B cell (primary cell): ENCODE measurements at regions not wholly inside any gene's neighbourhood (a gene's known extent, or its start where the extent isn't known, plus 50 kb on each side); places are given as distances from the start of the nearest gene placed in this dataset.

Experiments used
- ATAC-seq: fragments of 200-7000 bp; cut with Tn5 transposase; one replicate; pipeline ENCODE4 v1.10.0; 2021; ENCODE audit warnings: low read depth, mild to moderate bottlenecking, moderate number of reproducible peaks, moderate library complexity
- CTCF ChIA-PET: fragments of 350-600 bp; sonication (Branson Sonifier 250); formaldehyde crosslinking; loops from one replicate; lab custom pipeline; 2021; ENCODE audit warnings: antibody characterized with exemption, inconsistent platforms; lab: Charles Lee
- POLR2A ChIA-PET: fragments of 350-600 bp; sonication (Branson Sonifier 250); formaldehyde crosslinking; loops from one replicate; lab custom pipeline; 2021; ENCODE audit warnings: antibody characterized with exemption; lab: Charles Lee
- DNase-seq: peaks from one replicate; pipeline ENCODE4 v3.0.0; 2013
- H2AFZ ChIP-seq: 2 replicates; pipeline ENCODE4 v1.6.1; 2012; ENCODE audit warnings: mild to moderate bottlenecking, low read depth, low read length; ENCODE audit not compliant: insufficient read depth, poor library complexity, severe bottlenecking
- H3K27ac ChIP-seq, 2 donors: 1 replicate in 1 of 2; 2 replicates in 1 of 2; pipeline ENCODE4 v1.5.1; 2012 to 2013; ENCODE audit warnings: low read length in 2 of 2, mild to moderate bottlenecking in 2 of 2, moderate library complexity in 1 of 2
- H3K27me3 ChIP-seq, 4 experiments: fragments of 200-600 bp in 1 of 4; sonication (generic) in 1 of 4; replicated peaks in 1 of 4; 1 replicate in 2 of 4; 2 replicates in 2 of 4; pipeline versions ENCODE4 v1.6.1 to v1.7.0; 2013 to 2016; ENCODE audit warnings: low read length in 3 of 4, mild to moderate bottlenecking in 2 of 4, mixed read lengths in 1 of 4, moderate library complexity in 1 of 4; ENCODE audit not compliant: insufficient read depth in 4 of 4, control insufficient read depth in 3 of 4; ENCODE audit errors: control extremely low read depth in 1 of 4
- H3K36me3 ChIP-seq, 2 experiments: replicated peaks in 1 of 2; 1 replicate in 1 of 2; 2 replicates in 1 of 2; pipeline versions ENCODE4 v1.6.1 to v1.7.1; 2013; ENCODE audit warnings: low read length in 1 of 2; ENCODE audit not compliant: insufficient read depth in 2 of 2, control insufficient read depth in 1 of 2; ENCODE audit errors: control extremely low read depth in 1 of 2, extremely low read depth in 1 of 2
- H3K4me1 ChIP-seq, 2 donors: fragments of 200-600 bp in 1 of 2; sonication (generic) in 1 of 2; 1 replicate in 1 of 2; 2 replicates in 1 of 2; pipeline versions ENCODE4 v1.5.1 to v1.6.1; 2013 to 2017; ENCODE audit warnings: low read length in 2 of 2; ENCODE audit not compliant: control insufficient read depth in 2 of 2, insufficient read depth in 2 of 2
- H3K4me2 ChIP-seq: replicated peaks from 2 replicates; pipeline ENCODE3; 2012; ENCODE audit warnings: mild to moderate bottlenecking, low read depth, low read length; ENCODE audit not compliant: poor library complexity, severe bottlenecking
- H3K4me3 ChIP-seq, 5 experiments: fragments of 200-600 bp in 1 of 5; sonication (generic) in 1 of 5; 1 replicate in 3 of 5; 2 replicates in 2 of 5; pipeline versions ENCODE4 v1.5.1 to v1.7.0; 2011 to 2016; ENCODE audit warnings: low read length in 4 of 5, mild to moderate bottlenecking in 4 of 5, low read depth in 2 of 5, control low read depth in 1 of 5, moderate library complexity in 1 of 5; ENCODE audit not compliant: insufficient read depth in 1 of 5; ENCODE audit errors: control extremely low read depth in 1 of 5, extremely low read depth in 1 of 5
- H3K79me2 ChIP-seq: fragments of 200-600 bp; sonication (generic); one replicate; pipeline ENCODE4 v1.6.0; 2016; ENCODE audit warnings: low read length; ENCODE audit not compliant: control insufficient read depth, insufficient read depth
- H3K9ac ChIP-seq: fragments of 200-600 bp; sonication (generic); 2 replicates; pipeline ENCODE4 v1.6.1; 2017; ENCODE audit warnings: mild to moderate bottlenecking, low read length, moderate library complexity
- H3K9me3 ChIP-seq, 3 donors: one replicate each; pipeline versions ENCODE4 v1.6.1 to v1.7.1; 2013; ENCODE audit warnings: low read length in 2 of 3; ENCODE audit not compliant: control insufficient read depth in 2 of 3, insufficient read depth in 1 of 3; ENCODE audit errors: control extremely low read depth in 1 of 3
- H4K20me1 ChIP-seq: 2 replicates; pipeline ENCODE4 v1.6.0; 2012; ENCODE audit warnings: mild to moderate bottlenecking, low read length; ENCODE audit not compliant: insufficient read depth, control insufficient read depth, poor library complexity, severe bottlenecking
- H3K27ac Mint-ChIP-seq: one replicate; pipeline ENCODE4 v1.8.0; 2021; ENCODE audit warnings: mixed read lengths
- H3K27me3 Mint-ChIP-seq: one replicate; pipeline ENCODE4 v1.8.0; 2021; ENCODE audit warnings: mixed read lengths
- H3K4me1 Mint-ChIP-seq: one replicate; pipeline ENCODE4 v1.8.0; 2021; ENCODE audit warnings: mixed read lengths
- H3K4me3 Mint-ChIP-seq: one replicate; pipeline ENCODE4 v1.8.0; 2021; ENCODE audit warnings: mixed read lengths
- H3K9me3 Mint-ChIP-seq: one replicate; pipeline ENCODE4 v1.8.0; 2022; ENCODE audit warnings: mixed read lengths; ENCODE audit not compliant: insufficient read depth
- CTCF ChIP-seq: fragments of 200-600 bp; IDR thresholded peaks from one replicate; pipeline ENCODE4 v1.8.0; 2022; ENCODE audit warnings: antibody characterized with exemption, mild to moderate bottlenecking
- EZH2 ChIP-seq: IDR thresholded peaks from 2 replicates; pipeline ENCODE4 v1.6.1; 2012; ENCODE audit warnings: borderline replicate concordance, low read depth, mild to moderate bottlenecking, moderate library complexity, low read length; ENCODE audit not compliant: insufficient read depth, poor library complexity, severe bottlenecking
- WGBS: methylation state at CpG from one replicate; pipeline ENCODE4 v1.1.5; 2013; ENCODE audit warnings: missing lambda C conversion rate; ENCODE audit not compliant: insufficient coverage; 5-methylcytosine and 5-hydroxymethylcytosine counted together
- intact Hi-C: fragments of 100-400 bp; cut with micrococcal nuclease; formaldehyde crosslinking; loops from one replicate; pipeline ENCODE4 v1.10.0; 2022

GRCh38 chr4:53713767-53714166 is 122.5 kb upstream of the LNX1 start:
- Mint-ChIP-seq H3K27ac (no peak overlapping the region), H3K4me3 (no peak overlapping the region), H3K9me3 (no peaks in the 10 kb centered on the region), H3K27me3 (no peaks in the 10 kb centered on the region), H3K4me1 (no peaks in the 10 kb centered on the region)
- Histone ChIP-seq H3K27me3 (no peaks in the 10 kb centered on the region), H3K4me3 (no peak overlapping the region), H3K9ac (no peak overlapping the region), H2AFZ (no peak overlapping the region), H3K79me2 (no peaks in the 10 kb centered on the region), H4K20me1 (no peaks in the 10 kb centered on the region), H3K4me1 (no peaks in the 10 kb centered on the region), H3K4me2 (no peak overlapping the region), H3K36me3 (no peaks in the 10 kb centered on the region), H3K27ac (no peak overlapping the region), H3K9me3 (no peaks in the 10 kb centered on the region)
- ChIA-PET CTCF (interaction anchor here (0.9 kb wide), 1 partner anchor 9 kb away, joined by 3 read pairs; no protein-coding TSS in a partner anchor), POLR2A (no interaction called here)
- intact Hi-C loops: no loop called here
- no peak for DNase-seq
- TF ChIP-seq EZH2: no peak
- TF ChIP-seq CTCF: no peak
- ATAC-seq: no peak

- Mint-ChIP-seq H3K27me3 (no peaks in the 10 kb centered on the region), H3K9me3 (no peaks in the 10 kb centered on the region), H3K4me3 (no peak overlapping the region), H3K27ac (no peak overlapping the region), H3K4me1 (no peaks in the 10 kb centered on the region)
- H3K4me3 ChIP-seq: no peak overlapping the region
- DNase-seq (no peak), ATAC-seq (no peak)
- no peak overlapping the region for H3K9ac ChIP-seq
- ChIA-PET POLR2A (no interaction called here), CTCF (interaction anchor here (0.9 kb wide), 1 partner anchor 9 kb away, joined by 3 read pairs; no protein-coding TSS in a partner anchor)
- no peak overlapping the region for H3K4me2 ChIP-seq
- no peaks in the 10 kb centered on the region for H3K27me3 ChIP-seq
- no peak overlapping the region for H3K27ac ChIP-seq
- no peaks in the 10 kb centered on the region for H4K20me1 ChIP-seq
- no peaks in the 10 kb centered on the region for H3K36me3 ChIP-seq
- intact Hi-C loops: no loop called here
- WGBS: 96% methylated on average over 3 of the region's 3 CpGs
- H3K79me2 ChIP-seq: no peaks in the 10 kb centered on the region
- no peaks in the 10 kb centered on the region for H3K4me1 ChIP-seq
- no peak for TF ChIP-seq EZH2
- H3K9me3 ChIP-seq: no peaks in the 10 kb centered on the region
- H2AFZ ChIP-seq: no peak overlapping the region
Measured at GRCh38 chr4:53713296-53713695, 122.0 kb upstream of the LNX1 start.
